Osteoblast (primary cell): ENCODE measurements at regions not wholly inside any gene's neighbourhood (a gene's known extent, or its start where the extent isn't known, plus 50 kb on each side); places are given as distances from the start of the nearest gene placed in this dataset.

ENCODE experiments used
- DNase-seq: peaks from one replicate; pipeline ENCODE4 v3.0.0; 2011; ENCODE audit warnings: low spot score, mixed read lengths; ENCODE audit not compliant: insufficient read length; ENCODE audit errors: missing footprints
- H2AFZ ChIP-seq: 2 replicates; pipeline ENCODE4 v1.6.0; 2011; ENCODE audit warnings: mild to moderate bottlenecking, low read length
- H3K27ac ChIP-seq: 2 replicates; pipeline ENCODE4 v1.5.1; 2011; ENCODE audit warnings: mild to moderate bottlenecking, low read depth, low read length, moderate library complexity
- H3K27me3 ChIP-seq: 2 replicates; pipeline ENCODE4 v1.6.0; 2012; ENCODE audit warnings: mild to moderate bottlenecking, control low read depth, inconsistent platforms, low read length, moderate library complexity; ENCODE audit not compliant: insufficient read depth
- H3K36me3 ChIP-seq: 2 replicates; pipeline ENCODE4 v1.5.1; 2011; ENCODE audit warnings: mild to moderate bottlenecking, low read length, control low read depth, moderate library complexity; ENCODE audit not compliant: insufficient read depth
- H3K4me1 ChIP-seq: 2 replicates; pipeline ENCODE4 v1.5.1; 2011; ENCODE audit warnings: mild to moderate bottlenecking, low read length, control low read depth, moderate library complexity; ENCODE audit not compliant: insufficient read depth
- H3K4me2 ChIP-seq: 2 replicates; pipeline ENCODE4 v1.6.0; 2011; ENCODE audit warnings: mild to moderate bottlenecking, low read length; ENCODE audit not compliant: insufficient read depth
- H3K4me3 ChIP-seq: fragments of 200-600 bp; sonication (generic); 3 replicates; pipeline ENCODE4 v1.5.1; 2012; ENCODE audit warnings: mild to moderate bottlenecking, low read length, inconsistent platforms; ENCODE audit not compliant: insufficient read depth
- H3K79me2 ChIP-seq: 2 replicates; pipeline ENCODE4 v1.6.0; 2012; ENCODE audit warnings: mild to moderate bottlenecking, low read length, control low read depth, inconsistent platforms; ENCODE audit not compliant: insufficient read depth
- H3K9me3 ChIP-seq: 2 replicates; pipeline ENCODE4 v1.5.1; 2011; ENCODE audit warnings: low read depth, low read length, control low read depth
- H4K20me1 ChIP-seq: 2 replicates; pipeline ENCODE4 v1.6.0; 2012; ENCODE audit warnings: mild to moderate bottlenecking, low read length, control low read depth; ENCODE audit not compliant: insufficient read depth
- TF ChIP-seq, protein P1 (sequence below): IDR thresholded peaks from 2 replicates; pipeline ENCODE4 v1.5.1; 2011; ENCODE audit warnings: mild to moderate bottlenecking, low read depth, low read length, moderate library complexity; ENCODE audit errors: extremely low read depth

DNA sequence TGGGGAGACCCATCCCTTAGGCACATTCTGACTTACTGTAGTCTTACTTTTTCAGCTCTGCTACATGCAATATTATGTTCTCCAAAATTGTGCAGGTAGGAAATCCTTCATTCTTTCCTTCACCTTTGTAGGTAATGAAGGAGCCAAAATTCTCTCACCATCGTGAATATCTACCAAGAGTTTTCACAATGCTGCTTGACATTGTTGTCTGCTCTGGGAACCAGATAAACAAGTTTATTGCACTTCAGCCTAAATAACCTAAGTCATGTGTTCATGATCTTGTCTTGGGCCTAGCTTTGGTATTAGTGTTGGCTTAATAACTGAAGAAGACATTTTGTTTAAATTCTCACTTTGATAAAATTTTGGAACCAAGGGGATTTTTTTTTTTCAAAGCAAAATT, 110.8 kb upstream of the ELAC2 start:
- H3K4me3 ChIP-seq: no peak overlapping the region
- no peak overlapping the region for H3K27ac ChIP-seq
- H3K36me3 ChIP-seq: no peaks in the 10 kb centered on the region
- no peak overlapping the region for H3K4me2 ChIP-seq
- H3K4me1 ChIP-seq: no peaks in the 10 kb centered on the region
- H3K9me3 ChIP-seq: no peaks in the 10 kb centered on the region
- no peak for DNase-seq
- no peaks in the 10 kb centered on the region for H3K79me2 ChIP-seq
- no peaks in the 10 kb centered on the region for H4K20me1 ChIP-seq
- H3K27me3 ChIP-seq: peaks cover 2% of the 10 kb centered on the region
- TF ChIP-seq, protein P1, sequence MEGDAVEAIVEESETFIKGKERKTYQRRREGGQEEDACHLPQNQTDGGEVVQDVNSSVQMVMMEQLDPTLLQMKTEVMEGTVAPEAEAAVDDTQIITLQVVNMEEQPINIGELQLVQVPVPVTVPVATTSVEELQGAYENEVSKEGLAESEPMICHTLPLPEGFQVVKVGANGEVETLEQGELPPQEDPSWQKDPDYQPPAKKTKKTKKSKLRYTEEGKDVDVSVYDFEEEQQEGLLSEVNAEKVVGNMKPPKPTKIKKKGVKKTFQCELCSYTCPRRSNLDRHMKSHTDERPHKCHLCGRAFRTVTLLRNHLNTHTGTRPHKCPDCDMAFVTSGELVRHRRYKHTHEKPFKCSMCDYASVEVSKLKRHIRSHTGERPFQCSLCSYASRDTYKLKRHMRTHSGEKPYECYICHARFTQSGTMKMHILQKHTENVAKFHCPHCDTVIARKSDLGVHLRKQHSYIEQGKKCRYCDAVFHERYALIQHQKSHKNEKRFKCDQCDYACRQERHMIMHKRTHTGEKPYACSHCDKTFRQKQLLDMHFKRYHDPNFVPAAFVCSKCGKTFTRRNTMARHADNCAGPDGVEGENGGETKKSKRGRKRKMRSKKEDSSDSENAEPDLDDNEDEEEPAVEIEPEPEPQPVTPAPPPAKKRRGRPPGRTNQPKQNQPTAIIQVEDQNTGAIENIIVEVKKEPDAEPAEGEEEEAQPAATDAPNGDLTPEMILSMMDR: no peak
- H2AFZ ChIP-seq: no peak overlapping the region

DNA sequence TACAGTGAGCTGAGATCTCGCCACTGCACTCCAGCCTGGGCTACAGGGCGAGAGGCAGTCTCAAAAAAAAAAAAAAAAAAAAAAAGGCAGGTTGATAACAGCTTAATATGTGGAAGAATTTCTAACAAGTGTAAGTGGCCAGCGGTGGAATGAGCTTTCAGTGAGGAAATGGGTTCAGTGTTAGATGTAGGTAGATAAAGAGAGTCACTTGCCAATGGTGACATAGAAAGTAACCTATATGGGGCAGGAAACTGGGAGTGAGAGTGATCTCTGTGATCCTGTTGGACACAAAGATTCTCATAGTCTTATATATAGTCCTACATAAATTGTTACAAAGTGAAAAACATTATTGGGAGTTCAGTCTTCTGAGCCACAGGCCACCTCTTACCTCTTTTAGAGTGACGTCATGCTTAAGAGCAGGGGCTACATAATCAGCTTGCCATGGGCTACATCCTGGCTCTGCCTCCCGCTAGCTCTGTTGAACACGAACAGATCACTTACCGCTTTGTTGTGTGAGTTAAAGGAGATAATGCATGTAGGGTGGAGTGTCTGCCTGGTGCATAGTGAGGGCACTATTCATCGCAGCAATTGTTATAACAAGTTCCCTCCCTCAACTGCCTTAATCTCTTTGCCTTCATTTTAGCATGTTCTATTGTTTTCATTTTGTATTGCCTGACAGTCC, 110.2 kb upstream of the ELAC2 start:
- Histone ChIP-seq H3K27me3 (peaks cover 2% of the 10 kb centered on the region), H3K36me3 (no peaks in the 10 kb centered on the region)
- DNase-seq: no peak

DNA sequence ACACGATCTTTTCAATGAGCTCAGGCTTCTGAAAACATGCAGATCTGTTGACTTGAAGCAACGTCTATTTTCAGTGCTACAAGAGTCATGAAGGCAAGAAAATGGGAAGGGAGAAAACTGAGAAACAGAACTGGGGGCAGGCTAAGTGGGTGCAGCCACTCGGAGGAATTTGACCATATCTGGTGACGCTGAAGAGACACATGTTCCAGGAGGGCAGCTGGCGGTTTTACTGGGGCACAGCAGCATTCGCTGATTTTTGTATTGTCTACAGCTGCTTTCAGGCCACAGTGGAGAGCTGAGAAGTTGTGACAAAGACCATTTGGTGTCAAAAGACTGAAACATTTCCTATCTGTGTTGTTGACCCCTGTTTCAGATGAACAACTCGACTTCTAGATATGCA, 103.0 kb upstream of the ELAC2 start:
- Histone ChIP-seq H3K4me1 (no peaks in the 10 kb centered on the region), H3K4me2 (no peak overlapping the region), H4K20me1 (no peaks in the 10 kb centered on the region), H3K79me2 (no peaks in the 10 kb centered on the region), H3K36me3 (no peaks in the 10 kb centered on the region), H3K27me3 (no peaks in the 10 kb centered on the region), H3K27ac (no peak overlapping the region), H3K9me3 (no peaks in the 10 kb centered on the region), H3K4me3 (no peak overlapping the region), H2AFZ (no peak overlapping the region)
- DNase-seq: no peak
- TF ChIP-seq, protein P1: no peak

More for the DNA sequence above, 110.2 kb upstream of the ELAC2 start:
- H3K27ac ChIP-seq: no peak overlapping the region
- H3K9me3 ChIP-seq: no peaks in the 10 kb centered on the region
- H3K4me3 ChIP-seq: no peak overlapping the region
- no peaks in the 10 kb centered on the region for H4K20me1 ChIP-seq
- no peak overlapping the region for H2AFZ ChIP-seq
- no peaks in the 10 kb centered on the region for H3K79me2 ChIP-seq
- H3K4me1 ChIP-seq: no peaks in the 10 kb centered on the region
- no peak overlapping the region for H3K4me2 ChIP-seq
- TF ChIP-seq, protein P1: no peak

DNA sequence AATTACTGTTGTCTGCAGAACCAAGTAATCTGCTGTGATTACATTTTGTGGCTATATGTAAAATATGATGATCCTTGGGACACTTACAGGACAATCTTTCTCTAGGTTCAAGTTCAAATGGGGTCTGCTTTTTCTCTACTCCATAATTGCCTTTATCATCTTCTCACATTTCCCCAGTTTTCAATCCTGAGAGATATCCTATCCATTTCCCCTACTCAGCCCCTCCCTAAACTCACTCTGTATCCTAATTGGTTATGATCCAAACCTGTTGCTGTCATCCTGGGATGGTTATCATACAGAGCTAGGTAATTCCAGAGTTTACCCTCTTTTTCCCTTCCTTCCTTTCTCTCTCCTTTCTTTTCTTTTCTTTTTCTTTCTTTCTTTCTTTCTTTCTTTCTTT, 100.5 kb upstream of the ELAC2 start:
- Histone ChIP-seq H3K79me2 (no peaks in the 10 kb centered on the region), H2AFZ (no peak overlapping the region), H4K20me1 (no peaks in the 10 kb centered on the region), H3K27me3 (peaks cover 2% of the 10 kb centered on the region), H3K4me1 (no peaks in the 10 kb centered on the region), H3K9me3 (no peaks in the 10 kb centered on the region), H3K36me3 (no peaks in the 10 kb centered on the region), H3K4me3 (no peak overlapping the region), H3K27ac (no peak overlapping the region), H3K4me2 (no peak overlapping the region)
- TF ChIP-seq, protein P1: no peak
- no peak for DNase-seq
